Body of pancreas (tissue), 4 donors: ENCODE measurements at regions not wholly inside any gene's neighbourhood (a gene's known extent, or its start where the extent isn't known, plus 50 kb on each side); places are given as distances from the start of the nearest gene placed in this dataset.

Source experiments
- CTCF ChIP-seq, 7 experiments: fragments of 450-650 bp in 4 of 7; fragments of 200-600 bp in 3 of 7; sonication (generic) in 3 of 7; IDR thresholded peaks; one replicate each; pipeline ENCODE4 v1.5.1; 2016 to 2019; ENCODE audit warnings: antibody characterized with exemption in 7 of 7
- POLR2A ChIP-seq, 3 donors: fragments of 450-650 bp; IDR thresholded peaks; one replicate each; pipeline ENCODE4 v1.6.1; 2016; ENCODE audit warnings: antibody characterized with exemption in 3 of 3, mild to moderate bottlenecking in 2 of 3

- no peak for TF ChIP-seq CTCF (IDR thresholded peaks at IDR 0.05)
- TF ChIP-seq POLR2A (IDR thresholded peaks at IDR 0.05), result no peak
Observed at GRCh38 chr11:129300099-129300498, 75.5 kb upstream of the BARX2 start.
